HG02981 (cell line): ENCODE measurements at regions not wholly inside any gene's neighbourhood (a gene's known extent, or its start where the extent isn't known, plus 50 kb on each side); places are given as distances from the start of the nearest gene placed in this dataset.
"Not testable (repeated sequence)": the region's sequence is repeated elsewhere in the genome, so short reads cannot be mapped to it uniquely, and the experiment has no call there.

Source experiments
- ATAC-seq: cut with Tn5 transposase; IDR thresholded peaks from one replicate; pipeline ENCODE4 v1.9.1; 2021; ENCODE audit warnings: mild to moderate bottlenecking, moderate library complexity; ENCODE audit not compliant: unreplicated experiment

- no peak for ATAC-seq
Observed at GRCh38 chr11:97502201-97502600, 1112.4 kb downstream of the JRKL start.

GRCh38 chr11:97506076-97506759 lies 1116.4 kb downstream of the JRKL start:
- no peak for ATAC-seq

- ATAC-seq, result no peak
Observed at GRCh38 chr11:97514446-97514845, 1124.6 kb downstream of the JRKL start.

- ATAC-seq, result no peak
Observed at GRCh38 chr11:97516688-97517087, 1126.9 kb downstream of the JRKL start.

GRCh38 chr11:97525273-97525672 lies 1135.5 kb downstream of the JRKL start:
- no peak for ATAC-seq

- ATAC-seq, result no peak
Observed at GRCh38 chr11:97537407-97538150, 1147.8 kb downstream of the JRKL start.

GRCh38 chr11:97544431-97544830 lies 1154.6 kb downstream of the JRKL start:
- ATAC-seq, result no peak

GRCh38 chr11:97548280-97548679 lies 1158.5 kb downstream of the JRKL start:
- no peak for ATAC-seq

GRCh38 chr11:97557399-97557798 lies 1167.6 kb downstream of the JRKL start:
- no peak for ATAC-seq

- ATAC-seq, result no peak
Observed at GRCh38 chr11:97567801-97568200, 1178.0 kb downstream of the JRKL start.

GRCh38 chr11:97570636-97571035 lies 1180.8 kb downstream of the JRKL start:
- no peak for ATAC-seq

- not testable (repeated sequence) for ATAC-seq
Observed at GRCh38 chr11:97573771-97574170, 1184.0 kb downstream of the JRKL start.

- no peak for ATAC-seq
Observed at GRCh38 chr11:97574976-97575665, 1185.3 kb downstream of the JRKL start.

- ATAC-seq, result no peak
Observed at GRCh38 chr11:97607291-97608000, 1217.6 kb downstream of the JRKL start.

GRCh38 chr11:97610000-97610399 lies 1220.2 kb downstream of the JRKL start:
- ATAC-seq, result no peak

- no peak for ATAC-seq
Observed at GRCh38 chr11:97610854-97611253, 1221.0 kb downstream of the JRKL start.

- ATAC-seq, result no peak
Observed at GRCh38 chr11:97611345-97611744, 1221.5 kb downstream of the JRKL start.

- no peak for ATAC-seq
Observed at GRCh38 chr11:97614606-97615005, 1224.8 kb downstream of the JRKL start.

GRCh38 chr11:97615546-97615945 lies 1225.7 kb downstream of the JRKL start:
- no peak for ATAC-seq

- no peak for ATAC-seq
Observed at GRCh38 chr11:97617031-97617430, 1227.2 kb downstream of the JRKL start.

- no peak for ATAC-seq
Observed at GRCh38 chr11:97620007-97620406, 1230.2 kb downstream of the JRKL start.
